IMR-90 (cell line): ENCODE measurements at regions not wholly inside any gene's neighbourhood (a gene's known extent, or its start where the extent isn't known, plus 50 kb on each side); places are given as distances from the start of the nearest gene placed in this dataset.

ENCODE experiments used
- ATAC-seq: fragments of 200-7000 bp; cut with Tn5 transposase; 2 replicates; pipeline ENCODE4 v1.9.1; 2020; ENCODE audit warnings: low read depth, mild to moderate bottlenecking, moderate library complexity
- BruUV-seq: library from RNA; stranded (reverse); fragments of 400-500 nt; replicated peaks from 2 replicates; lab custom pipeline; 2021; lab: Mats Ljungman, UMichigan
- CTCF ChIA-PET: fragments of 300-600 bp; formaldehyde crosslinking; extraction: SDS; loops from one replicate; lab custom pipeline; 2021; ENCODE audit warnings: antibody characterized with exemption; lab: Yijun Ruan, JAX
- POLR2A ChIA-PET: fragments of 300-600 bp; sonication (Branson Sonifier 250); formaldehyde crosslinking; loops from one replicate; lab custom pipeline; 2022; ENCODE audit warnings: antibody characterized with exemption; ENCODE audit not compliant: unreplicated experiment; lab: Charles Lee
- DNase-seq: peaks from one replicate; pipeline ENCODE4 v3.0.0; 2013
- H2AFZ ChIP-seq: replicated peaks from 2 replicates; pipeline ENCODE3; 2013; ENCODE audit warnings: low read length, mild to moderate bottlenecking; ENCODE audit not compliant: poor library complexity
- H2AK5ac ChIP-seq: 2 replicates; pipeline ENCODE4 v1.6.1; 2013; ENCODE audit warnings: low read depth, low read length, inconsistent platforms
- H2AK9ac ChIP-seq: replicated peaks from 2 replicates; pipeline ENCODE3; 2013; ENCODE audit warnings: mild to moderate bottlenecking, low read depth, low read length, moderate library complexity; ENCODE audit not compliant: poor library complexity
- H2BK120ac ChIP-seq: 2 replicates; pipeline ENCODE4 v1.6.1; 2013; ENCODE audit warnings: low read depth, low read length, inconsistent platforms
- H2BK15ac ChIP-seq: 3 replicates; pipeline ENCODE4 v1.6.1; 2013; ENCODE audit warnings: low read depth, low read length, inconsistent platforms
- H2BK20ac ChIP-seq: 2 replicates; pipeline ENCODE4 v1.6.1; 2013; ENCODE audit warnings: low read depth, mild to moderate bottlenecking, inconsistent platforms, low read length, moderate library complexity
- H2BK5ac ChIP-seq: 2 replicates; pipeline ENCODE4 v1.6.1; 2013; ENCODE audit warnings: mild to moderate bottlenecking, low read depth, low read length, inconsistent platforms; ENCODE audit not compliant: poor library complexity, severe bottlenecking
- H3K14ac ChIP-seq: replicated peaks from 2 replicates; pipeline ENCODE4 v1.6.1; 2013; ENCODE audit warnings: low read depth, low read length, inconsistent platforms
- H3K18ac ChIP-seq: 2 replicates; pipeline ENCODE4 v1.6.1; 2013; ENCODE audit warnings: low read depth, low read length, control low read depth
- H3K23ac ChIP-seq: 2 replicates; pipeline ENCODE4 v1.6.1; 2013; ENCODE audit warnings: low read depth, low read length, inconsistent platforms
- H3K27ac ChIP-seq: 2 replicates; pipeline ENCODE4 v1.5.1; 2013; ENCODE audit warnings: mild to moderate bottlenecking, control low read depth, low read length; ENCODE audit not compliant: insufficient read depth
- H3K27me3 ChIP-seq: 2 replicates; pipeline ENCODE4 v1.6.1; 2013; ENCODE audit warnings: low read length; ENCODE audit not compliant: control insufficient read depth, insufficient read depth
- H3K36me3 ChIP-seq: 2 replicates; pipeline ENCODE4 v1.6.1; 2013; ENCODE audit warnings: low read length, mixed read lengths; ENCODE audit not compliant: control insufficient read depth, insufficient read depth
- H3K4ac ChIP-seq: 2 replicates; pipeline ENCODE4 v1.6.1; 2013; ENCODE audit warnings: low read depth, low read length, inconsistent platforms
- H3K4me1 ChIP-seq: 2 replicates; pipeline ENCODE4 v1.6.1; 2013; ENCODE audit warnings: low read length, mixed read lengths; ENCODE audit not compliant: control insufficient read depth, insufficient read depth
- H3K4me2 ChIP-seq: 2 replicates; pipeline ENCODE4 v1.6.1; 2013; ENCODE audit warnings: low read depth, mild to moderate bottlenecking, control low read depth, low read length, moderate library complexity
- H3K4me3 ChIP-seq: 2 replicates; pipeline ENCODE4 v1.5.1; 2013; ENCODE audit warnings: low read depth, mild to moderate bottlenecking, control low read depth, low read length, moderate library complexity; ENCODE audit not compliant: insufficient read depth
- H3K56ac ChIP-seq: 2 replicates; pipeline ENCODE4 v1.6.1; 2013; ENCODE audit warnings: low read length, inconsistent platforms; ENCODE audit not compliant: insufficient read depth; ENCODE audit errors: extremely low read depth
- H3K79me1 ChIP-seq, 2 experiments: 2 replicates each; pipeline ENCODE4 v1.6.1; 2013; ENCODE audit warnings: low read length in 2 of 2, inconsistent platforms in 1 of 2, low read depth in 1 of 2
- H3K9ac ChIP-seq: 2 replicates; pipeline ENCODE4 v1.6.1; 2013; ENCODE audit warnings: low read depth, low read length, control low read depth
- H3K9me1 ChIP-seq: 2 replicates; pipeline ENCODE4 v1.6.1; 2013; ENCODE audit warnings: low read length, inconsistent platforms; ENCODE audit not compliant: insufficient read depth
- H3K9me3 ChIP-seq: 2 replicates; pipeline ENCODE4 v1.6.1; 2013; ENCODE audit warnings: low read length; ENCODE audit not compliant: control insufficient read depth, insufficient read depth
- H4K20me1 ChIP-seq: 2 replicates; pipeline ENCODE4 v1.6.1; 2013; ENCODE audit warnings: low read length, inconsistent platforms; ENCODE audit not compliant: insufficient read depth
- H4K5ac ChIP-seq: 2 replicates; pipeline ENCODE4 v1.6.1; 2013; ENCODE audit warnings: mild to moderate bottlenecking, low read depth, low read length, control low read depth
- H4K8ac ChIP-seq, 2 experiments: 2 replicates each; pipeline ENCODE4 v1.6.1; 2013; ENCODE audit warnings: low read depth in 2 of 2, low read length in 2 of 2, control low read depth in 1 of 2, inconsistent platforms in 1 of 2
- H4K91ac ChIP-seq: 2 replicates; pipeline ENCODE4 v1.6.1; 2013; ENCODE audit warnings: low read depth, low read length, inconsistent platforms; ENCODE audit not compliant: insufficient read depth
- BHLHE40 ChIP-seq: fragments of 150-350 bp; IDR thresholded peaks from 2 replicates; pipeline ENCODE4 v1.6.1; 2016; ENCODE audit warnings: mild to moderate bottlenecking, low read depth, low read length
- CEBPB ChIP-seq: IDR thresholded peaks from 2 replicates; pipeline ENCODE4 v1.6.1; 2012; ENCODE audit warnings: low read depth, low read length, improper control_type of control experiment
- CHD1 ChIP-seq: IDR thresholded peaks from 2 replicates; pipeline ENCODE4 v1.6.1; 2012; ENCODE audit warnings: low read depth, low read length, improper control_type of control experiment
- CTCF ChIP-seq: conservative IDR thresholded peaks from 2 replicates; pipeline ENCODE4 v1.5.1; 2012; ENCODE audit warnings: mild to moderate bottlenecking, low read depth, low read length, improper control_type of control experiment
- ELK1 ChIP-seq: fragments of 150-350 bp; IDR thresholded peaks from 2 replicates; pipeline ENCODE4 v1.6.1; 2016; ENCODE audit warnings: low read depth, mild to moderate bottlenecking, low read length, moderate library complexity, borderline replicate concordance
- FOS ChIP-seq: fragments of 150-350 bp; IDR thresholded peaks from 2 replicates; pipeline ENCODE4 v1.6.1; 2016; ENCODE audit warnings: low read depth, low read length
- MAFK ChIP-seq: IDR thresholded peaks from 2 replicates; pipeline ENCODE4 v1.6.1; 2012; ENCODE audit warnings: low read depth, low read length, improper control_type of control experiment
- MAZ ChIP-seq: IDR thresholded peaks from 2 replicates; pipeline ENCODE4 v1.6.1; 2012; ENCODE audit warnings: low read depth, mild to moderate bottlenecking, low read length, improper control_type of control experiment, moderate library complexity, borderline replicate concordance
- MXI1 ChIP-seq: IDR thresholded peaks from 2 replicates; pipeline ENCODE4 v1.6.1; 2012; ENCODE audit warnings: low read depth, mild to moderate bottlenecking, low read length, moderate library complexity, borderline replicate concordance
- NFE2L2 ChIP-seq: fragments of 150-350 bp; IDR thresholded peaks from 2 replicates; pipeline ENCODE4 v1.6.1; 2016; ENCODE audit warnings: low read depth, mild to moderate bottlenecking, low read length
- POLR2A ChIP-seq: IDR thresholded peaks from 2 replicates; pipeline ENCODE4 v1.6.1; 2012; ENCODE audit warnings: mild to moderate bottlenecking, low read depth, low read length
- RAD21 ChIP-seq: IDR thresholded peaks from 2 replicates; pipeline ENCODE4 v1.6.1; 2012; ENCODE audit warnings: low read length, improper control_type of control experiment
- RCOR1 ChIP-seq: IDR thresholded peaks from 2 replicates; pipeline ENCODE4 v1.6.1; 2012; ENCODE audit warnings: mild to moderate bottlenecking, low read length, improper control_type of control experiment; ENCODE audit not compliant: insufficient replicate concordance
- USF2 ChIP-seq: fragments of 150-350 bp; IDR thresholded peaks from 2 replicates; pipeline ENCODE4 v1.6.1; 2017; ENCODE audit warnings: mild to moderate bottlenecking, antibody characterized with exemption, low read length, low read depth
- WGBS, 2 experiments: methylation state at CpG; one replicate each; pipeline versions ENCODE4 v1.1.5 to v1.1.7; 2013; ENCODE audit warnings: missing lambda C conversion rate in 2 of 2; ENCODE audit not compliant: insufficient read length in 1 of 2; ENCODE audit errors: extremely low coverage in 2 of 2; 5-methylcytosine and 5-hydroxymethylcytosine counted together
- dilution Hi-C: fragments of 300-500 bp; cut with HindIII; formaldehyde crosslinking; loops from one replicate; pipeline ENCODE4 v1.14.3; 2018; ENCODE audit warnings: low sequenced_read_pairs; ENCODE audit not compliant: unreplicated experiment
- in situ Hi-C: fragments of 300-500 bp; cut with MboI; formaldehyde crosslinking; loops from 3 replicates; pipeline ENCODE4 v1.14.3; 2019; ENCODE audit warnings: low sequenced_read_pairs, inconsistent platforms, mixed read lengths
- intact Hi-C: fragments of 100-400 bp; cut with micrococcal nuclease; formaldehyde crosslinking; loops from 2 replicates; pipeline ENCODE4 v1.10.0; 2022

GRCh38 chr4:164595751-164596150 lies 158.2 kb upstream of the SMIM31 start:
- Histone ChIP-seq H3K56ac (no peak overlapping the region), H3K36me3 (no peaks in the 10 kb centered on the region), H3K4me3 (no peak overlapping the region), H3K9me1 (no peaks in the 10 kb centered on the region), H3K9ac (no peak overlapping the region), H2BK120ac (no peak overlapping the region), H4K20me1 (no peaks in the 10 kb centered on the region), H2BK20ac (no peak overlapping the region), H3K18ac (no peak overlapping the region), H3K4ac (no peak overlapping the region), H3K9me3 (peaks cover 5% of the 10 kb centered on the region), H3K79me1 (no peaks in the 10 kb centered on the region), H3K4me1 (no peaks in the 10 kb centered on the region), H4K5ac (no peak overlapping the region), H3K4me2 (no peak overlapping the region), H2AFZ (no peak overlapping the region), H4K8ac (no peak overlapping the region), H3K27me3 (no peaks in the 10 kb centered on the region), H3K27ac (no peak overlapping the region), H4K91ac (no peak overlapping the region), H2AK5ac (no peak overlapping the region), H2BK15ac (no peak overlapping the region), H2AK9ac (no peak overlapping the region), H2BK5ac (no peak overlapping the region), H3K14ac (no peak overlapping the region), H3K23ac (no peak overlapping the region)
- TF ChIP-seq ELK1 (no peak), POLR2A (no peak), CHD1 (no peak), CTCF (no peak), BHLHE40 (no peak), FOS (no peak), MAFK (no peak), NFE2L2 (no peak), MAZ (no peak), USF2 (no peak), MXI1 (no peak), CEBPB (no peak), RAD21 (no peak), RCOR1 (no peak)
- ATAC-seq (no peak), DNase-seq (no peak)
- ChIA-PET POLR2A (no interaction called here), CTCF (no interaction called here)
- dilution Hi-C loops (no loop called here), in situ Hi-C loops (no loop called here), intact Hi-C loops (no loop called here)
- no TSS peak for BruUV-seq
- no CpG with 5 or more reads among the region's 4 CpGs for WGBS, 2 experiments
